NCI-H748 treated with DMSO at 0.1 percent for 48 hours (cell line): ENCODE measurements at regions not wholly inside any gene's neighbourhood (a gene's known extent, or its start where the extent isn't known, plus 50 kb on each side); places are given as distances from the start of the nearest gene placed in this dataset.
"Not testable (repeated sequence)": the region's sequence is repeated elsewhere in the genome, so short reads cannot be mapped to it uniquely, and the experiment has no call there.

Experiments used
- DNase-seq: peaks from one replicate; lab custom pipeline; 2025; lab: John Stamatoyannopoulos, UW

- DNase-seq, result no peak
These were observed 317.0 kb downstream of the ZIC3 start for GRCh38 chrX:137882960-137883359.

GRCh38 chrX:137884813-137885212 is 318.9 kb downstream of the ZIC3 start:
- DNase-seq, result not testable (repeated sequence)

- no peak for DNase-seq
These were observed 325.5 kb downstream of the ZIC3 start for GRCh38 chrX:137891431-137891830.

- DNase-seq, result no peak
These were observed 330.2 kb downstream of the ZIC3 start for GRCh38 chrX:137896123-137896522.

- DNase-seq, result no peak
These were observed 349.5 kb downstream of the ZIC3 start for GRCh38 chrX:137915466-137915865.

- DNase-seq, result no peak
These were observed 350.3 kb downstream of the ZIC3 start for GRCh38 chrX:137916090-137916746.

- peak; percentile 5 for DNase-seq
These were observed 360.2 kb downstream of the ZIC3 start for GRCh38 chrX:137926090-137926489.

- no peak for DNase-seq
These were observed 364.0 kb downstream of the ZIC3 start for GRCh38 chrX:137929951-137930350.

- DNase-seq, result no peak
These were observed 364.6 kb downstream of the ZIC3 start for GRCh38 chrX:137930533-137930932.

- not testable (repeated sequence) for DNase-seq
These were observed 368.3 kb downstream of the ZIC3 start for GRCh38 chrX:137934214-137934613.

- not testable (repeated sequence) for DNase-seq
These were observed 369.0 kb downstream of the ZIC3 start for GRCh38 chrX:137934887-137935286.

- DNase-seq, result peak; percentile 58
These were observed 379.5 kb downstream of the ZIC3 start for GRCh38 chrX:137945470-137945869.

GRCh38 chrX:137969191-137969590 is 403.3 kb downstream of the ZIC3 start:
- DNase-seq, result no peak

- no peak for DNase-seq
These were observed 416.7 kb downstream of the ZIC3 start for GRCh38 chrX:137982472-137983172.

GRCh38 chrX:137988470-137988869 is 422.5 kb downstream of the ZIC3 start:
- peak; percentile 31 for DNase-seq

GRCh38 chrX:137998619-137999018 is 432.7 kb downstream of the ZIC3 start:
- no peak for DNase-seq

- DNase-seq, result no peak
These were observed 433.1 kb downstream of the ZIC3 start for GRCh38 chrX:137999071-137999470.

GRCh38 chrX:137999552-137999951 is 433.6 kb downstream of the ZIC3 start:
- DNase-seq, result no peak

- DNase-seq, result peak; percentile 28
These were observed 435.3 kb downstream of the ZIC3 start for GRCh38 chrX:138001226-138001625.

GRCh38 chrX:138006180-138006579 is 440.3 kb downstream of the ZIC3 start:
- DNase-seq, result no peak

- DNase-seq, result no peak
These were observed 442.4 kb downstream of the ZIC3 start for GRCh38 chrX:138008281-138008680.

- DNase-seq, result no peak
These were observed 445.5 kb downstream of the ZIC3 start for GRCh38 chrX:138011468-138011867.

- DNase-seq, result no peak
These were observed 448.6 kb downstream of the ZIC3 start for GRCh38 chrX:138014577-138014976.
